Caco-2 (cell line): ENCODE measurements at regions not wholly inside any gene's neighbourhood (a gene's known extent, or its start where the extent isn't known, plus 50 kb on each side); places are given as distances from the start of the nearest gene placed in this dataset.

Source experiments
- BruUV-seq: library from RNA; stranded (reverse); fragments of 400-500 nt; replicated peaks from 2 replicates; lab custom pipeline; 2021; lab: Mats Ljungman, UMichigan
- CTCF ChIA-PET: fragments of 300-600 bp; sonication (Branson Sonifier 250); formaldehyde crosslinking; loops from one replicate; lab custom pipeline; 2022; ENCODE audit warnings: antibody characterized with exemption; lab: Charles Lee
- POLR2A ChIA-PET: fragments of 300-600 bp; sonication (Branson Sonifier 250); formaldehyde crosslinking; loops from one replicate; lab custom pipeline; 2022; ENCODE audit warnings: antibody characterized with exemption; lab: Charles Lee
- DNase-seq, 2 experiments: peaks; one replicate each; pipeline versions ENCODE4 v3.0.0 to v3.0.0-alpha.2; 2020 to 2022
- H3K27me3 ChIP-seq: replicated peaks from 2 replicates; pipeline ENCODE4 v1.6.0; 2011; ENCODE audit warnings: low read length; ENCODE audit not compliant: control insufficient read depth, insufficient read depth
- H3K36me3 ChIP-seq: 2 replicates; pipeline ENCODE4 v1.5.1; 2011; ENCODE audit warnings: low read length; ENCODE audit not compliant: control insufficient read depth, insufficient read depth
- H3K4me1 ChIP-seq: fragments of 250-450 bp; sonication (Bioruptor Pico); 2 replicates; pipeline ENCODE4 v1.5.1; 2020; ENCODE audit warnings: mild to moderate bottlenecking
- H3K4me3 ChIP-seq: 2 replicates; pipeline ENCODE4 v1.5.1; 2011; ENCODE audit warnings: low read depth, mild to moderate bottlenecking, control low read depth, low read length
- H3K9me3 ChIP-seq: fragments of 250-450 bp; sonication (Bioruptor Pico); 2 replicates; pipeline ENCODE4 v1.5.1; 2020; ENCODE audit warnings: mild to moderate bottlenecking, moderate library complexity
- H3K27ac Mint-ChIP-seq: one replicate; pipeline ENCODE4 v1.8.0; 2022; ENCODE audit warnings: mixed read lengths; ENCODE audit not compliant: unreplicated experiment
- H3K27me3 Mint-ChIP-seq: one replicate; pipeline ENCODE4 v1.8.0; 2022; ENCODE audit warnings: mixed read lengths; ENCODE audit not compliant: insufficient read depth, unreplicated experiment
- H3K36me3 Mint-ChIP-seq: one replicate; pipeline ENCODE4 v1.8.0; 2022; ENCODE audit warnings: mild to moderate bottlenecking, mixed read lengths; ENCODE audit not compliant: insufficient read depth, unreplicated experiment
- H3K4me1 Mint-ChIP-seq: one replicate; pipeline ENCODE4 v1.8.0; 2022; ENCODE audit warnings: low read depth, mixed read lengths; ENCODE audit not compliant: unreplicated experiment
- H3K4me3 Mint-ChIP-seq: one replicate; pipeline ENCODE4 v1.8.0; 2022; ENCODE audit warnings: mild to moderate bottlenecking, moderate library complexity, mixed read lengths; ENCODE audit not compliant: unreplicated experiment
- H3K9me3 Mint-ChIP-seq: one replicate; pipeline ENCODE4 v1.8.0; 2022; ENCODE audit warnings: mixed read lengths; ENCODE audit not compliant: unreplicated experiment
- intact Hi-C: fragments of 100-400 bp; cut with micrococcal nuclease; formaldehyde crosslinking; loops from one replicate; pipeline ENCODE4 v1.10.0; 2022; ENCODE audit not compliant: unreplicated experiment
- TF ChIP-seq, protein P1 (sequence below), 2 experiments: fragments of 200-600 bp in 1 of 2; IDR thresholded peaks; 1 replicate in 1 of 2; 2 replicates in 1 of 2; pipeline versions ENCODE4 v1.5.1 to v1.8.0; 2011 to 2022; ENCODE audit warnings: antibody characterized with exemption in 1 of 2, control low read depth in 1 of 2, inconsistent platforms in 1 of 2, low read depth in 1 of 2, low read length in 1 of 2, mild to moderate bottlenecking in 1 of 2, moderate library complexity in 1 of 2; ENCODE audit not compliant: insufficient read depth in 1 of 2, severe bottlenecking in 1 of 2, unreplicated experiment in 1 of 2

DNA sequence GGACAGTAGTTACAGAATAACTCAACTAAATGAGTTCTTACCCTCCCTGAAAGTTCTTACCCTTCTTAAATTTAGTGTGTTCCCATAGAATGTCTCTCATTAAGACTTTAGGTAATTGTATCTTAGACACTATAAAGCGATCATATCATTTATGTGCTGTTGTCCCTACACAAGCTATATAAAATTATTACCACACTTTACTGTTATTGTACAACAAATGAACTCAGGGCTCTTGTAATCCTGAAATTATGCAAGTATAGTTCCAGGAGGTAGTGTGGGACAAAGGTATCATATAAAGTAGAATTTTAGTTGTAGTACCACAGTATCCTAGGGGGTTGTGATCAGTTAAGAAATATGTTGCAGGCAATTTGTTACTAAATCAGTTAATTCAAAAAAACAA is 167.4 kb upstream of the CARMIL1 start:
- ChIA-PET CTCF (no interaction called here), POLR2A (interaction anchor here (0.6 kb wide), 1 partner anchor 32 kb away, joined by 8 read pairs; no protein-coding TSS in a partner anchor)
- no peak overlapping the region for H3K27ac Mint-ChIP-seq
- no peak for DNase-seq
- H3K36me3 Mint-ChIP-seq = no peaks in the 10 kb centered on the region
- no TSS peak for BruUV-seq
- H3K4me3 Mint-ChIP-seq = no peak overlapping the region
- Histone ChIP-seq H3K4me1 (no peaks in the 10 kb centered on the region), H3K9me3 (no peaks in the 10 kb centered on the region), H3K27me3 (no peaks in the 10 kb centered on the region), H3K4me3 (no peak overlapping the region), H3K36me3 (no peaks in the 10 kb centered on the region)
- H3K4me1 Mint-ChIP-seq = no peaks in the 10 kb centered on the region
- no peaks in the 10 kb centered on the region for H3K9me3 Mint-ChIP-seq
- intact Hi-C loops = no loop called here
- peaks cover 11% of the 10 kb centered on the region for H3K27me3 Mint-ChIP-seq
- TF ChIP-seq, protein P1, sequence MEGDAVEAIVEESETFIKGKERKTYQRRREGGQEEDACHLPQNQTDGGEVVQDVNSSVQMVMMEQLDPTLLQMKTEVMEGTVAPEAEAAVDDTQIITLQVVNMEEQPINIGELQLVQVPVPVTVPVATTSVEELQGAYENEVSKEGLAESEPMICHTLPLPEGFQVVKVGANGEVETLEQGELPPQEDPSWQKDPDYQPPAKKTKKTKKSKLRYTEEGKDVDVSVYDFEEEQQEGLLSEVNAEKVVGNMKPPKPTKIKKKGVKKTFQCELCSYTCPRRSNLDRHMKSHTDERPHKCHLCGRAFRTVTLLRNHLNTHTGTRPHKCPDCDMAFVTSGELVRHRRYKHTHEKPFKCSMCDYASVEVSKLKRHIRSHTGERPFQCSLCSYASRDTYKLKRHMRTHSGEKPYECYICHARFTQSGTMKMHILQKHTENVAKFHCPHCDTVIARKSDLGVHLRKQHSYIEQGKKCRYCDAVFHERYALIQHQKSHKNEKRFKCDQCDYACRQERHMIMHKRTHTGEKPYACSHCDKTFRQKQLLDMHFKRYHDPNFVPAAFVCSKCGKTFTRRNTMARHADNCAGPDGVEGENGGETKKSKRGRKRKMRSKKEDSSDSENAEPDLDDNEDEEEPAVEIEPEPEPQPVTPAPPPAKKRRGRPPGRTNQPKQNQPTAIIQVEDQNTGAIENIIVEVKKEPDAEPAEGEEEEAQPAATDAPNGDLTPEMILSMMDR (IDR thresholded peaks at IDR 0.05; ENCODE audit: insufficient read depth in 1 of 2, low read depth in 1 of 2, low read length in 1 of 2, severe bottlenecking in 1 of 2, unreplicated experiment in 1 of 2) = no peak

DNA sequence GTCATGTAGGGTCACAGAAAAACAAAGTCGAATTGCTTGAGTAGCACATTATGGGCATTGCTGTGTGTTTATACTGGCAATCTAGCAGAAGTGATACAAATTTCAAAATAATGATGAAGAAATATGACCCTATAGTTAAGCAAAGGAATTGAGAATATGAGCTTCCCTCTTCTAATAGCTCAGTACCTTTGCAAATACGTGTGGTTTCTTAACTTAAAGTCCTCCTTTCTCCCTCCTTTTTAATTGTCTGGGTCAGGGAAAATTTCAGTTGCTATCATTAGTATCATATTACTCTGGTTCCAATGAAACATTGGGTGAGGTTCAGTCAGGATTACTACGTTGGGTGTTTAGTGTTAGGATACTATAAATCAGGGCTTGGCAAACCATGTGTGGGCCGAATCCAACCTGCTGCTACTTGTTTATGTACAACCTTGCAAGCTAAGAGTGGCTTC is 166.8 kb upstream of the CARMIL1 start:
- no peak overlapping the region for H3K4me3 ChIP-seq
- DNase-seq = no peak
- intact Hi-C loops = no loop called here
- H3K36me3 ChIP-seq = no peaks in the 10 kb centered on the region
- CTCF ChIA-PET = no interaction called here
- H3K27me3 Mint-ChIP-seq = peaks cover 7% of the 10 kb centered on the region
- TF ChIP-seq, protein P1 (IDR thresholded peaks at IDR 0.05; ENCODE audit: insufficient read depth in 1 of 2, low read depth in 1 of 2, low read length in 1 of 2, severe bottlenecking in 1 of 2, unreplicated experiment in 1 of 2) = no peak
- POLR2A ChIA-PET = interaction anchor here (0.6 kb wide), 1 partner anchor 33 kb away, joined by 8 read pairs; no protein-coding TSS in a partner anchor
- H3K4me1 ChIP-seq = no peaks in the 10 kb centered on the region
- no peaks in the 10 kb centered on the region for H3K4me1 Mint-ChIP-seq
- H3K4me3 Mint-ChIP-seq = no peak overlapping the region
- H3K9me3 ChIP-seq = no peaks in the 10 kb centered on the region
- H3K36me3 Mint-ChIP-seq = no peaks in the 10 kb centered on the region
- no TSS peak for BruUV-seq
- no peaks in the 10 kb centered on the region for H3K9me3 Mint-ChIP-seq
- H3K27me3 ChIP-seq = no peaks in the 10 kb centered on the region
- no peak overlapping the region for H3K27ac Mint-ChIP-seq

DNA sequence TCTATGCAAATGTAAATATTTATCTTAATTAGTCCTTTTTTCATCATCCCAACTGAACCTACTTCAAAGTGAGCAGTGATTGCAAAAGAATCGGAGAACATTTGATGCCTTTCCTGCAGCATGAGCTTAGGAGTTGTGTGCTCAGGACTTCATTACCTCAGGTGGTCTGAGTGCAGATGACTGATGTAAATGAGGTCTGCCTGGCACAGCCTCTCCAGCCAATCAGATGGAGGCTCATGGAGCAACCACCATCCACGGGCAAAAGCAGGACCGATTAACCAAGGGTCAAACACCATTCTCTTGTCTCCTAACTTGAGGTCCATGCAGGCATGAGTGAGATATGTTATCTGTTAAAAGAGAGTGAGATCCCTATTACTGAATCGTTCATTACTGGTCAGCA is 165.7 kb upstream of the CARMIL1 start:
- Histone ChIP-seq H3K4me1 (no peaks in the 10 kb centered on the region), H3K36me3 (no peaks in the 10 kb centered on the region), H3K9me3 (no peaks in the 10 kb centered on the region), H3K4me3 (no peak overlapping the region), H3K27me3 (no peaks in the 10 kb centered on the region)
- Mint-ChIP-seq H3K27ac (no peak overlapping the region), H3K4me1 (no peaks in the 10 kb centered on the region), H3K27me3 (peaks cover 3% of the 10 kb centered on the region), H3K9me3 (no peaks in the 10 kb centered on the region), H3K36me3 (no peaks in the 10 kb centered on the region), H3K4me3 (no peak overlapping the region)
- no peak for DNase-seq
- ChIA-PET POLR2A (no interaction called here), CTCF (no interaction called here)
- TF ChIP-seq, protein P1 (IDR thresholded peaks at IDR 0.05; ENCODE audit: insufficient read depth in 1 of 2, low read depth in 1 of 2, low read length in 1 of 2, severe bottlenecking in 1 of 2, unreplicated experiment in 1 of 2) = no peak
- no TSS peak for BruUV-seq
- intact Hi-C loops = no loop called here
